ENCODE measurements at regions not wholly inside any gene's neighbourhood (a gene's known extent, or its start where the extent isn't known, plus 50 kb on each side); places are given as distances from the start of the nearest gene placed in this dataset.

- H3K9me3 Mint-ChIP-seq = no peaks in the 10 kb centered on the region
- no peak for DNase-seq (ENCODE audit: low spot score in 2 of 2)
- no peak overlapping the region for H3K4me3 Mint-ChIP-seq
- H3K36me3 Mint-ChIP-seq = no peaks in the 10 kb centered on the region
- no peaks in the 10 kb centered on the region for H3K27me3 Mint-ChIP-seq
- no peak for ATAC-seq (ENCODE audit: low read depth)
- H3K27ac Mint-ChIP-seq = no peak overlapping the region
- no peaks in the 10 kb centered on the region for H3K4me1 Mint-ChIP-seq
These were observed 726.0 kb downstream of the KCNJ3 start for GRCh38 chr2:155424518-155424917.

GRCh38 chr2:155418753-155419152 is 720.3 kb downstream of the KCNJ3 start:
- no peaks in the 10 kb centered on the region for H3K36me3 Mint-ChIP-seq
- peaks cover 7% of the 10 kb centered on the region for H3K9me3 Mint-ChIP-seq
- no peaks in the 10 kb centered on the region for H3K4me1 Mint-ChIP-seq
- no peak for ATAC-seq (ENCODE audit: low read depth)
- no peak overlapping the region for H3K4me3 Mint-ChIP-seq
- H3K27me3 Mint-ChIP-seq = no peaks in the 10 kb centered on the region
- no peak for DNase-seq (ENCODE audit: low spot score in 2 of 2)
- no peak overlapping the region for H3K27ac Mint-ChIP-seq

- H3K27me3 Mint-ChIP-seq = no peaks in the 10 kb centered on the region
- peak; percentile 84 for ATAC-seq (ENCODE audit: low read depth)
- H3K36me3 Mint-ChIP-seq = no peaks in the 10 kb centered on the region
- H3K4me1 Mint-ChIP-seq = no peaks in the 10 kb centered on the region
- DNase-seq (ENCODE audit: low spot score in 2 of 2) = no peak
- H3K27ac Mint-ChIP-seq = no peak overlapping the region
- H3K9me3 Mint-ChIP-seq = peaks cover 7% of the 10 kb centered on the region
- no peak overlapping the region for H3K4me3 Mint-ChIP-seq
These were observed 714.1 kb downstream of the KCNJ3 start for GRCh38 chr2:155412598-155412997.

GRCh38 chr2:155404433-155405002 is 706.0 kb downstream of the KCNJ3 start:
- Mint-ChIP-seq H3K9me3 (peaks cover 12% of the 10 kb centered on the region), H3K4me3 (no peak overlapping the region), H3K27ac (no peak overlapping the region), H3K27me3 (no peaks in the 10 kb centered on the region), H3K4me1 (no peaks in the 10 kb centered on the region), H3K36me3 (peaks cover 1% of the 10 kb centered on the region)
- no peak for DNase-seq (ENCODE audit: low spot score in 2 of 2)
- no peak for ATAC-seq (ENCODE audit: low read depth)

- Mint-ChIP-seq H3K4me1 (no peaks in the 10 kb centered on the region), H3K9me3 (no peaks in the 10 kb centered on the region), H3K27ac (no peak overlapping the region), H3K36me3 (no peaks in the 10 kb centered on the region), H3K27me3 (no peaks in the 10 kb centered on the region), H3K4me3 (no peak overlapping the region)
- ATAC-seq (ENCODE audit: low read depth) (no peak), DNase-seq (ENCODE audit: low spot score in 2 of 2) (no peak)
These were observed 694.9 kb downstream of the KCNJ3 start for GRCh38 chr2:155393406-155393805.

- Mint-ChIP-seq H3K27me3 (peaks cover 2% of the 10 kb centered on the region), H3K27ac (no peak overlapping the region), H3K36me3 (no peaks in the 10 kb centered on the region), H3K4me3 (no peak overlapping the region), H3K9me3 (no peaks in the 10 kb centered on the region), H3K4me1 (no peaks in the 10 kb centered on the region)
- ATAC-seq (ENCODE audit: low read depth) (no peak), DNase-seq (ENCODE audit: low spot score in 2 of 2) (no peak)
These were observed 693.2 kb downstream of the KCNJ3 start for GRCh38 chr2:155391613-155392130.

GRCh38 chr2:155389224-155389623 is 690.7 kb downstream of the KCNJ3 start:
- Mint-ChIP-seq H3K27me3 (peaks cover 2% of the 10 kb centered on the region), H3K4me3 (no peak overlapping the region), H3K27ac (no peak overlapping the region), H3K36me3 (no peaks in the 10 kb centered on the region), H3K9me3 (no peaks in the 10 kb centered on the region), H3K4me1 (no peaks in the 10 kb centered on the region)
- DNase-seq (ENCODE audit: low spot score in 2 of 2) = no peak
- ATAC-seq (ENCODE audit: low read depth) = no peak

- Mint-ChIP-seq H3K27me3 (peaks cover 2% of the 10 kb centered on the region), H3K36me3 (no peaks in the 10 kb centered on the region), H3K27ac (no peak overlapping the region), H3K4me3 (no peak overlapping the region), H3K9me3 (no peaks in the 10 kb centered on the region), H3K4me1 (peaks cover under 1% of the 10 kb centered on the region)
- no peak for DNase-seq (ENCODE audit: low spot score in 2 of 2)
- ATAC-seq (ENCODE audit: low read depth) = no peak
These were observed 686.1 kb downstream of the KCNJ3 start for GRCh38 chr2:155384555-155385123.

- Mint-ChIP-seq H3K4me3 (no peak overlapping the region), H3K4me1 (peaks cover 3% of the 10 kb centered on the region), H3K36me3 (no peaks in the 10 kb centered on the region), H3K27me3 (peaks cover 2% of the 10 kb centered on the region), H3K9me3 (no peaks in the 10 kb centered on the region), H3K27ac (no peak overlapping the region)
- no peak for ATAC-seq (ENCODE audit: low read depth)
- DNase-seq (ENCODE audit: low spot score in 2 of 2) = no peak
These were observed 684.3 kb downstream of the KCNJ3 start for GRCh38 chr2:155382776-155383175.

- no peak for ATAC-seq (ENCODE audit: low read depth)
- no peaks in the 10 kb centered on the region for H3K27me3 Mint-ChIP-seq
- H3K4me3 Mint-ChIP-seq = no peak overlapping the region
These were observed 682.9 kb downstream of the KCNJ3 start for GRCh38 chr2:155381436-155381835.

GRCh38 chr2:155379494-155379893 is 681.0 kb downstream of the KCNJ3 start:
- Mint-ChIP-seq H3K36me3 (no peaks in the 10 kb centered on the region), H3K27ac (no peak overlapping the region), H3K4me3 (no peak overlapping the region), H3K9me3 (no peaks in the 10 kb centered on the region), H3K4me1 (peaks cover 3% of the 10 kb centered on the region), H3K27me3 (no peaks in the 10 kb centered on the region)
- ATAC-seq (ENCODE audit: low read depth) (no peak), DNase-seq (ENCODE audit: low spot score in 2 of 2) (no peak)

More at GRCh38 chr2:155381436-155381835, 682.9 kb downstream of the KCNJ3 start:
- DNase-seq (ENCODE audit: low spot score in 2 of 2) = no peak
- H3K4me1 Mint-ChIP-seq = peaks cover 3% of the 10 kb centered on the region
- H3K27ac Mint-ChIP-seq = no peak overlapping the region
- H3K9me3 Mint-ChIP-seq = no peaks in the 10 kb centered on the region
- no peaks in the 10 kb centered on the region for H3K36me3 Mint-ChIP-seq

GRCh38 chr2:155377931-155378444 is 679.5 kb downstream of the KCNJ3 start:
- Mint-ChIP-seq H3K4me3 (no peak overlapping the region), H3K4me1 (peaks cover 3% of the 10 kb centered on the region), H3K27me3 (no peaks in the 10 kb centered on the region), H3K36me3 (no peaks in the 10 kb centered on the region), H3K27ac (no peak overlapping the region), H3K9me3 (no peaks in the 10 kb centered on the region)
- ATAC-seq (ENCODE audit: low read depth) (peak; percentile 27), DNase-seq (ENCODE audit: low spot score in 2 of 2) (no peak)

- DNase-seq (ENCODE audit: low spot score in 2 of 2) = no peak
- Mint-ChIP-seq H3K4me3 (no peak overlapping the region), H3K36me3 (no peaks in the 10 kb centered on the region), H3K9me3 (no peaks in the 10 kb centered on the region), H3K27me3 (no peaks in the 10 kb centered on the region), H3K27ac (no peak overlapping the region), H3K4me1 (peaks cover 3% of the 10 kb centered on the region)
- no peak for ATAC-seq (ENCODE audit: low read depth)
These were observed 678.8 kb downstream of the KCNJ3 start for GRCh38 chr2:155377266-155377680.

GRCh38 chr2:155372969-155373368 is 674.5 kb downstream of the KCNJ3 start:
- Mint-ChIP-seq H3K27ac (no peak overlapping the region), H3K4me1 (no peaks in the 10 kb centered on the region), H3K36me3 (no peaks in the 10 kb centered on the region), H3K27me3 (no peaks in the 10 kb centered on the region), H3K9me3 (no peaks in the 10 kb centered on the region), H3K4me3 (no peak overlapping the region)
- ATAC-seq (ENCODE audit: low read depth) (no peak), DNase-seq (ENCODE audit: low spot score in 2 of 2) (no peak)

- no peak for ATAC-seq (ENCODE audit: low read depth)
- no peaks in the 10 kb centered on the region for H3K4me1 Mint-ChIP-seq
- no peaks in the 10 kb centered on the region for H3K9me3 Mint-ChIP-seq
- no peaks in the 10 kb centered on the region for H3K27me3 Mint-ChIP-seq
- no peaks in the 10 kb centered on the region for H3K36me3 Mint-ChIP-seq
- no peak overlapping the region for H3K27ac Mint-ChIP-seq
- no peak overlapping the region for H3K4me3 Mint-ChIP-seq
- no peak for DNase-seq (ENCODE audit: low spot score in 2 of 2)
These were observed 670.4 kb downstream of the KCNJ3 start for GRCh38 chr2:155368934-155369333.

Data from memory B cell (primary cell).